Endothelial cell of umbilical vein (primary cell): ENCODE measurements at regions not wholly inside any gene's neighbourhood (a gene's known extent, or its start where the extent isn't known, plus 50 kb on each side); places are given as distances from the start of the nearest gene placed in this dataset.

Experiments used
- BruUV-seq: library from RNA; stranded (reverse); fragments of 400-500 nt; replicated peaks from 2 replicates; lab custom pipeline; 2021; lab: Mats Ljungman, UMichigan
- CTCF ChIA-PET: fragments of 300-600, 350-600 bp; sonication (Branson Sonifier 250); formaldehyde crosslinking; loops from one replicate; lab custom pipeline; 2021; ENCODE audit warnings: antibody characterized with exemption, inconsistent platforms; lab: Charles Lee
- POLR2A ChIA-PET: fragments of 300-600, 350-600 bp; sonication (Branson Sonifier 250); formaldehyde crosslinking; loops from one replicate; lab custom pipeline; 2021; ENCODE audit warnings: antibody characterized with exemption, inconsistent platforms; lab: Charles Lee
- DNase-seq: peaks from one replicate; pipeline ENCODE4 v3.0.0-alpha.2; 2011; ENCODE audit warnings: low read depth, low spot score
- FAIRE-seq: peaks from 2 replicates; lab custom pipeline; 2011; peaks lifted over from hg19 to GRCh38; lab: Jason Lieb, UNC
- H2AFZ ChIP-seq: 2 replicates; pipeline ENCODE4 v1.6.0; 2012; ENCODE audit warnings: low read depth, low read length, control low read depth, inconsistent platforms
- H3K27ac ChIP-seq: 2 replicates; pipeline ENCODE4 v1.5.1; 2011; ENCODE audit warnings: low read depth, mild to moderate bottlenecking, control low read depth, low read length, moderate library complexity; ENCODE audit not compliant: insufficient read depth
- H3K27me3 ChIP-seq, 2 experiments: 2 replicates each; pipeline versions ENCODE4 v1.6.0 to v1.6.1; 2011; ENCODE audit warnings: low read length in 2 of 2, mixed read lengths in 1 of 2; ENCODE audit not compliant: control insufficient read depth in 2 of 2, insufficient read depth in 2 of 2
- H3K36me3 ChIP-seq, 2 experiments: 2 replicates in 1 of 2; 3 replicates in 1 of 2; pipeline ENCODE4 v1.5.1; 2011; ENCODE audit warnings: low read length in 2 of 2, mild to moderate bottlenecking in 1 of 2, moderate library complexity in 1 of 2; ENCODE audit not compliant: control insufficient read depth in 2 of 2, insufficient read depth in 2 of 2; ENCODE audit errors: extremely low read depth in 1 of 2
- H3K4me1 ChIP-seq: 3 replicates; pipeline ENCODE4 v1.5.1; 2011; ENCODE audit warnings: mild to moderate bottlenecking, low read length; ENCODE audit not compliant: control insufficient read depth, insufficient read depth; ENCODE audit errors: extremely low read depth
- H3K4me2 ChIP-seq: 2 replicates; pipeline ENCODE4 v1.6.1; 2011; ENCODE audit warnings: low read length, control low read depth, mixed read lengths; ENCODE audit not compliant: insufficient read depth
- H3K4me3 ChIP-seq, 3 experiments: fragments of 200-600 bp in 1 of 3; sonication (generic), shearing (Covaris generic) in 1 of 3; replicated peaks in 1 of 3; 2 replicates each; pipeline ENCODE4 v1.5.1; 2011 to 2016; ENCODE audit warnings: control low read depth in 3 of 3, low read length in 3 of 3, mild to moderate bottlenecking in 2 of 3, inconsistent platforms in 1 of 3, low read depth in 1 of 3, moderate library complexity in 1 of 3; ENCODE audit not compliant: insufficient read depth in 1 of 3
- H3K79me2 ChIP-seq: 2 replicates; pipeline ENCODE4 v1.6.0; 2012; ENCODE audit warnings: low read length, inconsistent platforms; ENCODE audit not compliant: control insufficient read depth, insufficient read depth
- H3K9ac ChIP-seq: replicated peaks from 2 replicates; pipeline ENCODE3; 2011; ENCODE audit warnings: low read length, control low read depth; ENCODE audit not compliant: insufficient read depth; ENCODE audit errors: extremely low read depth
- H3K9me1 ChIP-seq: replicated peaks from 3 replicates; pipeline ENCODE4 v1.6.0; 2011; ENCODE audit warnings: mild to moderate bottlenecking, low read length; ENCODE audit not compliant: control insufficient read depth, insufficient read depth; ENCODE audit errors: extremely low read depth
- H3K9me3 ChIP-seq: replicated peaks from 2 replicates; pipeline ENCODE4 v1.5.1; 2012; ENCODE audit warnings: low read length, inconsistent platforms; ENCODE audit not compliant: control insufficient read depth, insufficient read depth
- H4K20me1 ChIP-seq: replicated peaks from 2 replicates; pipeline ENCODE3; 2011; ENCODE audit warnings: mild to moderate bottlenecking, low read length; ENCODE audit not compliant: control insufficient read depth, insufficient read depth; ENCODE audit errors: extremely low read depth
- EZH2 ChIP-seq: IDR thresholded peaks from 2 replicates; pipeline ENCODE4 v1.6.1; 2012; ENCODE audit warnings: borderline replicate concordance, low read depth, mild to moderate bottlenecking, moderate library complexity, low read length, inconsistent platforms; ENCODE audit not compliant: severe bottlenecking
- FOS ChIP-seq: IDR thresholded peaks from 2 replicates; pipeline ENCODE4 v1.6.1; 2011; ENCODE audit warnings: mild to moderate bottlenecking, low read length, moderate library complexity, borderline replicate concordance; ENCODE audit not compliant: insufficient read depth
- GATA2 ChIP-seq: IDR thresholded peaks from 2 replicates; pipeline ENCODE4 v1.7.0; 2011; ENCODE audit warnings: low read depth, mild to moderate bottlenecking, moderate library complexity, mixed read lengths, low read length; ENCODE audit not compliant: insufficient read length, insufficient read depth
- JUN ChIP-seq: IDR thresholded peaks from 2 replicates; pipeline ENCODE4 v1.6.1; 2011; ENCODE audit warnings: borderline replicate concordance, low read depth; ENCODE audit not compliant: insufficient read length, insufficient read depth
- MAX ChIP-seq: IDR thresholded peaks from 2 replicates; pipeline ENCODE4 v1.6.1; 2011; ENCODE audit not compliant: insufficient read depth, insufficient read length
- MYC ChIP-seq: IDR thresholded peaks from one replicate; pipeline ENCODE4 v1.6.1; 2011; ENCODE audit warnings: mild to moderate bottlenecking, low read depth, low read length
- POLR2A ChIP-seq: IDR thresholded peaks from 2 replicates; pipeline ENCODE4 v1.6.1; 2012; ENCODE audit warnings: low read depth, mild to moderate bottlenecking, control low read depth, low read length
- POLR2AphosphoS5 ChIP-seq: IDR thresholded peaks from 2 replicates; pipeline ENCODE4 v1.6.1; 2012; ENCODE audit warnings: low read depth, mild to moderate bottlenecking, control low read depth, low read length, moderate library complexity; ENCODE audit not compliant: insufficient read depth
- dilution Hi-C: fragments of 300-500 bp; cut with MboI; formaldehyde crosslinking; loops from one replicate; pipeline ENCODE4 v1.15.0; 2019; ENCODE audit warnings: low sequenced_read_pairs; ENCODE audit not compliant: extremely low pct_ligation_motif_present
- intact Hi-C: fragments of 100-400 bp; cut with micrococcal nuclease; formaldehyde crosslinking; loops from one replicate; pipeline ENCODE4 v1.10.0; 2022
- TF ChIP-seq, protein P1 (sequence below), 2 donors: IDR thresholded peaks; 1 replicate in 1 of 2; 2 replicates in 1 of 2; pipeline ENCODE4 v1.5.1; 2011; ENCODE audit warnings: low read length in 2 of 2, mild to moderate bottlenecking in 2 of 2, moderate library complexity in 2 of 2, control low read depth in 1 of 2, inconsistent platforms in 1 of 2, low read depth in 1 of 2; ENCODE audit not compliant: insufficient read depth in 1 of 2; ENCODE audit errors: extremely low read depth in 1 of 2

GRCh38 chr3:171532294-171532693 is 72.1 kb upstream of the TNIK start:
- intact Hi-C loops (no loop called here), dilution Hi-C loops (no loop called here)
- Histone ChIP-seq H2AFZ (no peak overlapping the region), H3K4me3 (no peak overlapping the region), H3K9ac (no peak overlapping the region), H3K27me3 (no peaks in the 10 kb centered on the region), H3K9me1 (no peaks in the 10 kb centered on the region), H3K4me1 (no peaks in the 10 kb centered on the region), H4K20me1 (no peaks in the 10 kb centered on the region), H3K27ac (no peak overlapping the region), H3K9me3 (no peaks in the 10 kb centered on the region), H3K79me2 (no peaks in the 10 kb centered on the region), H3K36me3 (no peaks in the 10 kb centered on the region), H3K4me2 (no peak overlapping the region)
- POLR2A ChIA-PET, result no interaction called here
- no peak for FAIRE-seq
- TF ChIP-seq JUN, result no peak
- TF ChIP-seq EZH2, result no peak
- TF ChIP-seq POLR2A, result no peak
- TF ChIP-seq, protein P1, sequence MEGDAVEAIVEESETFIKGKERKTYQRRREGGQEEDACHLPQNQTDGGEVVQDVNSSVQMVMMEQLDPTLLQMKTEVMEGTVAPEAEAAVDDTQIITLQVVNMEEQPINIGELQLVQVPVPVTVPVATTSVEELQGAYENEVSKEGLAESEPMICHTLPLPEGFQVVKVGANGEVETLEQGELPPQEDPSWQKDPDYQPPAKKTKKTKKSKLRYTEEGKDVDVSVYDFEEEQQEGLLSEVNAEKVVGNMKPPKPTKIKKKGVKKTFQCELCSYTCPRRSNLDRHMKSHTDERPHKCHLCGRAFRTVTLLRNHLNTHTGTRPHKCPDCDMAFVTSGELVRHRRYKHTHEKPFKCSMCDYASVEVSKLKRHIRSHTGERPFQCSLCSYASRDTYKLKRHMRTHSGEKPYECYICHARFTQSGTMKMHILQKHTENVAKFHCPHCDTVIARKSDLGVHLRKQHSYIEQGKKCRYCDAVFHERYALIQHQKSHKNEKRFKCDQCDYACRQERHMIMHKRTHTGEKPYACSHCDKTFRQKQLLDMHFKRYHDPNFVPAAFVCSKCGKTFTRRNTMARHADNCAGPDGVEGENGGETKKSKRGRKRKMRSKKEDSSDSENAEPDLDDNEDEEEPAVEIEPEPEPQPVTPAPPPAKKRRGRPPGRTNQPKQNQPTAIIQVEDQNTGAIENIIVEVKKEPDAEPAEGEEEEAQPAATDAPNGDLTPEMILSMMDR (IDR thresholded peaks at IDR 0.05; ENCODE audit: extremely low read depth in 1 of 2, insufficient read depth in 1 of 2, low read depth in 1 of 2, low read length in 2 of 2), result no peak
- TF ChIP-seq GATA2, result no peak
- TF ChIP-seq MYC, result no peak
- no peak for TF ChIP-seq FOS
- no peak for TF ChIP-seq POLR2AphosphoS5
- no peak for TF ChIP-seq MAX
- CTCF ChIA-PET, result no interaction called here
- no peak for DNase-seq
- BruUV-seq, result no TSS peak
